Nephron progenitor cell (in vitro differentiated cells): ENCODE measurements at regions not wholly inside any gene's neighbourhood (a gene's known extent, or its start where the extent isn't known, plus 50 kb on each side); places are given as distances from the start of the nearest gene placed in this dataset.
A peak's percentile ranks its signal among the peaks of the same experiment; 100 is the strongest.
"Not testable (repeated sequence)": the region's sequence is repeated elsewhere in the genome, so short reads cannot be mapped to it uniquely, and the experiment has no call there.

ENCODE experiments used
- DNase-seq: peaks from one replicate; pipeline ENCODE4 v3.0.0; 2021
- H3K27ac Mint-ChIP-seq: 2 replicates; pipeline ENCODE4 v1.8.0; 2021; ENCODE audit warnings: mild to moderate bottlenecking, moderate library complexity, mixed read lengths
- H3K27me3 Mint-ChIP-seq: 2 replicates; pipeline ENCODE4 v1.8.0; 2021; ENCODE audit warnings: mild to moderate bottlenecking, low read depth, mixed read lengths; ENCODE audit not compliant: poor library complexity
- H3K36me3 Mint-ChIP-seq: 2 replicates; pipeline ENCODE4 v1.8.0; 2021; ENCODE audit warnings: low read depth, mixed read lengths
- H3K4me1 Mint-ChIP-seq: 2 replicates; pipeline ENCODE4 v1.8.0; 2021; ENCODE audit warnings: mixed read lengths
- H3K4me3 Mint-ChIP-seq: 2 replicates; pipeline ENCODE4 v1.8.0; 2021; ENCODE audit warnings: mild to moderate bottlenecking, moderate library complexity, mixed read lengths
- H3K9me3 Mint-ChIP-seq: 2 replicates; pipeline ENCODE4 v1.8.0; 2021; ENCODE audit warnings: mild to moderate bottlenecking, moderate library complexity, mixed read lengths
- CTCF ChIP-seq: fragments of 200-600 bp; sonication (generic); IDR thresholded peaks from 2 replicates; pipeline ENCODE4 v1.5.0; 2021; ENCODE audit warnings: antibody characterized with exemption

DNA sequence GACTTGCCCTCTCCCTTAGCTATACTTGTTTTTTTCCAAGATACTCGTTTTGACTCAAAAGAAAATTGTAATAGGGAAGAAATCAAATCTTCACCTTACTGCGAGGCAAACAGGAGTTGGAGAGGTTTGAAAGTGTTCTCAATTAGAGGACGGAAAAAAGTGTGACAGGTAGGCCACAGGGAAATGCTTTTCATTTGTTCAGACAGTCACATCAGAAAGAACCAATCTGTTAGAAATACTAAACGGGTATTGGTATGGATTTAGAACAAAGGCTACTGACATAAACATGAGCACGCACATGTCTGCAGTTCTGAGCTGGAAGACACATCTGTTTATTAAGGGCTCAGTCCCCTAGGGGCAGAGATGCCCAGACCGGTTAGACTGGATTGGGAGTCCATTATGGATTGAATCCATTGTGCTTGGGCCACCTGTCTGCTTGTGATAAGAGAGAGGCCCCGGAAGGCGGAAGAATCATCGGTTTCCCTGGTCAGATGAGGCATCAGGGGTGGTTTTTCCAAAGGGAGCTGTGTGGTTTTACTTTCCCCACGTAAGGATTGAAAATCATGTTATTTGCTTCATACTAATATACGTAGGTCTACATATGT lies 220.9 kb upstream of the MYLIP start:
- peaks cover 73% of the 10 kb centered on the region for H3K4me1 Mint-ChIP-seq
- no peak for TF ChIP-seq CTCF
- peaks cover 6% of the 10 kb centered on the region for H3K9me3 Mint-ChIP-seq
- H3K27me3 Mint-ChIP-seq: peaks cover 9% of the 10 kb centered on the region
- DNase-seq: no peak
- peaks cover 6% of the 10 kb centered on the region for H3K36me3 Mint-ChIP-seq
- no peak overlapping the region for H3K4me3 Mint-ChIP-seq
- H3K27ac Mint-ChIP-seq: no peak overlapping the region

DNA sequence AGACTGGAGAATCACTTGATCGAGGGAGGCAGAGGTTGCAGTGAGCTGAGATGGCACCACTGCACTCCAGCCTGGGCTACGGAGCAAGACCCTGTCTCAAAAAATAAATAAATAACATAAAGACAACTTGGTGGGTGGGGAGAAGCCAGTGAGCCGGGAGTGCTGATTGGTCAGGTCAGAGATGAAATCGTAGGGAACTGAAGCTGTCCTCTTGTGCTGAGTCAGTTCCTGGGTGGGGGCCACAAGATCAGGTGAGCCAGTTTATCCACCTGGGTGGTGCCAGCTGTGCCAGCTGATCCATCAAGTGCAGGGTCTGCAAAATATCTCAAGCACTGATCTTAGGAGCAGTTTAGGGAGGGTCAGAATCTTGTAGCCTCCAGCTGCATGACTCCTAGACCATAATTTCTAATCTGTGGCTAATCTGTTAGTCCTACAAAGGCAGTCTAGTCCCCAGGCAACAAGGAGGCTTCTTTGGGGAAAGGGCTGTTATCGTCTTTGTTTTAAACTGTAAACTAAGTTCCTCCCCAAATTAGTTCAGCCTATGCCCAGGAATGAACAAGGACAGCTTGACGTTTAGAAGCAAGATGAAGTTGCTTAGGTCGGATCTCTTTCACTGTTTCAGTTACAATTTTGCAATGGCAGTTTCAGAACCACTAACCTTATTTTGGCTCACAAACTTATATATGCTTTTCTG lies 221.5 kb upstream of the MYLIP start:
- not testable (repeated sequence) for H3K4me3 Mint-ChIP-seq

GRCh38 chr6:15906420-15907016 lies 222.4 kb upstream of the MYLIP start:
- peaks cover 72% of the 10 kb centered on the region for H3K4me1 Mint-ChIP-seq

More for the DNA sequence above, 221.5 kb upstream of the MYLIP start:
- not testable (repeated sequence) for H3K27me3 Mint-ChIP-seq, DNase-seq, H3K36me3 Mint-ChIP-seq, H3K9me3 Mint-ChIP-seq, H3K27ac Mint-ChIP-seq
- peaks cover 71% of the 10 kb centered on the region for H3K4me1 Mint-ChIP-seq

DNA sequence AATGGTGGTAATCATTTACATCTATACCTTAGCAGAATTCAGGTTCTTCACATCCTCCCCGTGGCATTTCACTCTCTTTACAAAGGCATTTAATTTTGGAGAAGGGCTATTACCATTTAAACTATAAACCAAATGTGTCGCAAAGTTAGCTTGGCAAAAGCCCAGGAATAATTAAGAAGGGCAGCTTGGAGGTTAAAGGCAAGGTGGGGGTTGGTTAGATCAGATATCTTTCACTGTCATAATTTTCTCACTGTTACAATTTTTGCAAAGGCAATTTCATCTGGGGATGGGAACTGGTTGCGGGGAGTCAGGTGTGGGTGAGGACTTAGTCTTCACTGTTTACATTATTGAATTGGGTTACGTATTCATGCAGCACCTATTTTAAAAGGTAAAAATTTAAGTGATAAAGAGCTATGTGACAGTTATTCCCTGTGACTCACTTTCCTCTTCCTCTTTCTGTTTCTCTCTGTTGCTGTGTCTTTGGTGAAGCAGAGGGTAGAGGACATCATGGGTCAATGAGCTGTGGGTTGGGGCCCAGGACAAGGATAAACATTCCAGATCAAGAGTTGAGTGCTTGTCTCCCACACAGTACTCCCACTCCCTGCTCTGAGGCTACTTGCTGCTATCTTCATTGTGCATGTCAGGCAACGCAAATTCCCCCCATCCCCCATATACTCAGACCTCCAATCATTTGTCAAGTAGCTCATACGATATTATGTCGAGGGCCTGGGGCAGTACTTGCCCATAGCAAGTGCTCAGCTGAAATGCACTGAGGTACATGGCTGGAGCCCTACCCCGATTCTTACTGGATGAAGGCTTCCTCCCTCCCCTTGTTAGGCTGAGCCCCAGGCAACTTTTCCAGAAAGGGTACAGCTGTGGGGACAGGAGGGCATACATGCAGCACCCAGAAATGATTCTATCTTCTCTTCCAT lies 223.1 kb upstream of the MYLIP start:
- H3K27ac Mint-ChIP-seq: peak overlapping the region; percentile 92
- peaks cover 11% of the 10 kb centered on the region for H3K27me3 Mint-ChIP-seq
- peaks cover 79% of the 10 kb centered on the region for H3K4me1 Mint-ChIP-seq
- H3K9me3 Mint-ChIP-seq: peaks cover 12% of the 10 kb centered on the region
- no peak for TF ChIP-seq CTCF
- peak; percentile 49 for DNase-seq
- H3K4me3 Mint-ChIP-seq: peak overlapping the region; percentile 46
- H3K36me3 Mint-ChIP-seq: peaks cover 8% of the 10 kb centered on the region

More at GRCh38 chr6:15906420-15907016, 222.4 kb upstream of the MYLIP start:
- Mint-ChIP-seq H3K36me3 (peaks cover 8% of the 10 kb centered on the region), H3K27me3 (peaks cover 9% of the 10 kb centered on the region), H3K9me3 (peaks cover 6% of the 10 kb centered on the region), H3K4me3 (peak overlapping the region; percentile 35), H3K27ac (peak overlapping the region; percentile 92)
- no peak for DNase-seq
- TF ChIP-seq CTCF: no peak

DNA sequence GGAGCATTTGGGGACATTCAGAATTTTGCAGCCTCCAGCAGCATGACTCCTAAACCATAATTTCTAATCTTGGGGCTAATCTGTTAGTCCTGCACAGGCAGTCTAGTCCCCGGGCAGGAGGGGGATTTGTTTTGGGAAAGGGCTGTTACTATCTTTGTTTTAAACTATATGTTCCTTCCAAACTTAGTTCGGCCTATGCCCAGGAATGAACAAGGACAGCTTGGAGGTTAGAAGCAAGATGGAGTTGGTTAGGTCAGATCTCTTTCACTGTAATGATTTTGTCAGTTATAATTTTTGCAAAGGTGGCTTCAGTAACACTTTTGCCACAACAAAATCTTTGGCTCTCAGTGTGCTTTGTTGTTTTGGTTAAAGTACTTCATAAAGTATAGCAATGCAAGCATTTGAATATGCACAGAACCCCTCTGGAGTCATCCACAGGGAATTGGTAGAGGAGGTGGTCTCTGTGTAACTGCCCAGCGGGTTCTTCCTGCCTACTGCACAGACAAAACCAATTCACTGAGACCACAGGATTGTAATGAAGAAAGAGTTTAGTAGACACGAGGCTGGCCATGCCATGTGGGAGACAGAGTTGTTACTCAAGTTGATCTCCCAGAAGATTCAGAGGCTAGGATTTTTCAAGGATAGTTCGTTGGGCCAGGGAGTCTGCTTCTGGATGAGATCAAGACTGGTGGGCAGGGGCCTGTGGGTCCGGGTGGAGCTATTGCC lies 224.1 kb upstream of the MYLIP start:
- peaks cover 14% of the 10 kb centered on the region for H3K27me3 Mint-ChIP-seq
- peaks cover 14% of the 10 kb centered on the region for H3K9me3 Mint-ChIP-seq
- TF ChIP-seq CTCF: no peak
- H3K36me3 Mint-ChIP-seq: peaks cover 8% of the 10 kb centered on the region
- H3K27ac Mint-ChIP-seq: peak overlapping the region; percentile 92
- H3K4me3 Mint-ChIP-seq: peak overlapping the region; percentile 46
- DNase-seq: no peak
- peaks cover 75% of the 10 kb centered on the region for H3K4me1 Mint-ChIP-seq
